Fibroblast of pulmonary artery (primary cell): ENCODE measurements at regions not wholly inside any gene's neighbourhood (a gene's known extent, or its start where the extent isn't known, plus 50 kb on each side); places are given as distances from the start of the nearest gene placed in this dataset.

Source experiments
- DNase-seq: peaks from one replicate; pipeline ENCODE4 v3.0.0-alpha.2; 2010; ENCODE audit warnings: low read depth
- H3K4me3 ChIP-seq: replicated peaks from 2 replicates; pipeline ENCODE4 v1.5.1; 2011; ENCODE audit warnings: low read depth, mild to moderate bottlenecking, control low read depth, low read length, moderate library complexity
- TF ChIP-seq, protein P1 (sequence below): IDR thresholded peaks from 2 replicates; pipeline ENCODE4 v1.5.1; 2011; ENCODE audit warnings: mild to moderate bottlenecking, control low read depth, low read length, inconsistent platforms; ENCODE audit errors: missing control alignments

GRCh38 chr12:31783556-31783955 lies 54.7 kb upstream of the AMN1 start:
- H3K4me3 ChIP-seq = no peak overlapping the region
- DNase-seq = no peak
- TF ChIP-seq, protein P1, sequence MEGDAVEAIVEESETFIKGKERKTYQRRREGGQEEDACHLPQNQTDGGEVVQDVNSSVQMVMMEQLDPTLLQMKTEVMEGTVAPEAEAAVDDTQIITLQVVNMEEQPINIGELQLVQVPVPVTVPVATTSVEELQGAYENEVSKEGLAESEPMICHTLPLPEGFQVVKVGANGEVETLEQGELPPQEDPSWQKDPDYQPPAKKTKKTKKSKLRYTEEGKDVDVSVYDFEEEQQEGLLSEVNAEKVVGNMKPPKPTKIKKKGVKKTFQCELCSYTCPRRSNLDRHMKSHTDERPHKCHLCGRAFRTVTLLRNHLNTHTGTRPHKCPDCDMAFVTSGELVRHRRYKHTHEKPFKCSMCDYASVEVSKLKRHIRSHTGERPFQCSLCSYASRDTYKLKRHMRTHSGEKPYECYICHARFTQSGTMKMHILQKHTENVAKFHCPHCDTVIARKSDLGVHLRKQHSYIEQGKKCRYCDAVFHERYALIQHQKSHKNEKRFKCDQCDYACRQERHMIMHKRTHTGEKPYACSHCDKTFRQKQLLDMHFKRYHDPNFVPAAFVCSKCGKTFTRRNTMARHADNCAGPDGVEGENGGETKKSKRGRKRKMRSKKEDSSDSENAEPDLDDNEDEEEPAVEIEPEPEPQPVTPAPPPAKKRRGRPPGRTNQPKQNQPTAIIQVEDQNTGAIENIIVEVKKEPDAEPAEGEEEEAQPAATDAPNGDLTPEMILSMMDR = no peak

GRCh38 chr12:31781894-31782540 lies 53.2 kb upstream of the AMN1 start:
- H3K4me3 ChIP-seq = no peak overlapping the region
- TF ChIP-seq, protein P1 = no peak
- no peak for DNase-seq

DNA sequence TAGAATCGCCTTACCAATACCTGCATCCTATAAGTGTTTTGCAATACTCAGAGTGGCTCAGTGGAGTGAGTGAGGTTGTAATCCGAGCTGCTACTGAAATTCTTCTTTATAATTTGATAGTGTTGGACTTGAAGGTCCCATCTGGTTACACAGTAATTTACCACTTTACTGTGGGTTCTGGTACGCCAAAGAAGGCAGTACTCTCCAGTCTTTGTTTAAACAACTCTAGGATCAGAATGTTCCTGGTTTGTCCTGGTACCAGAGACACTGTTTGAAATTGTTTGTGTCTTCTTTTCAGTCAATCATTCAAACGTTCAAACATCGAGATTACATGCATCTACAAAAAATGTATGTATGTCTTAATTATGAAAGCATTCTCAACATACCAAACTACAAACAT lies 51.3 kb upstream of the AMN1 start:
- DNase-seq = no peak
- TF ChIP-seq, protein P1 = no peak
- no peak overlapping the region for H3K4me3 ChIP-seq

GRCh38 chr12:31778687-31779086 lies 49.9 kb upstream of the AMN1 start:
- H3K4me3 ChIP-seq = no peak overlapping the region
- no peak for DNase-seq
- TF ChIP-seq, protein P1 = no peak
